Hepatocyte (in vitro differentiated cells): ENCODE measurements at regions not wholly inside any gene's neighbourhood (a gene's known extent, or its start where the extent isn't known, plus 50 kb on each side); places are given as distances from the start of the nearest gene placed in this dataset.
"Not testable (repeated sequence)": the region's sequence is repeated elsewhere in the genome, so short reads cannot be mapped to it uniquely, and the experiment has no call there.

ENCODE experiments used
- DNase-seq: peaks from one replicate; pipeline ENCODE4 v3.0.0-alpha.2; 2016; ENCODE audit warnings: low spot score
- H2AFZ ChIP-seq: fragments of 200-600 bp; sonication (generic); 2 replicates; pipeline ENCODE4 v1.6.0; 2016; ENCODE audit warnings: antibody characterized with exemption, mild to moderate bottlenecking
- H3K27ac ChIP-seq: fragments of 200-600 bp; sonication (generic); 2 replicates; pipeline ENCODE4 v1.5.1; 2016; ENCODE audit warnings: mild to moderate bottlenecking
- H3K27me3 ChIP-seq: fragments of 200-600 bp; sonication (generic); 2 replicates; pipeline ENCODE4 v1.6.1; 2016
- H3K36me3 ChIP-seq: fragments of 200-600 bp; sonication (generic); replicated peaks from 2 replicates; pipeline ENCODE4 v1.5.1; 2016; ENCODE audit warnings: low read depth; ENCODE audit not compliant: insufficient read depth
- H3K4me1 ChIP-seq: fragments of 200-600 bp; sonication (generic); 2 replicates; pipeline ENCODE4 v1.5.1; 2016; ENCODE audit warnings: mild to moderate bottlenecking, moderate library complexity; ENCODE audit not compliant: insufficient read depth
- H3K4me2 ChIP-seq: fragments of 200-600 bp; sonication (generic); 2 replicates; pipeline ENCODE4 v1.6.0; 2016
- H3K4me3 ChIP-seq: fragments of 200-600 bp; sonication (generic); 2 replicates; pipeline ENCODE4 v1.5.1; 2016; ENCODE audit warnings: mild to moderate bottlenecking
- H3K79me2 ChIP-seq: fragments of 200-600 bp; sonication (generic); 2 replicates; pipeline ENCODE4 v1.6.0; 2017; ENCODE audit warnings: mild to moderate bottlenecking
- H3K9me2 ChIP-seq: fragments of 200-600 bp; sonication (generic); replicated peaks from 2 replicates; pipeline ENCODE4 v1.6.0; 2017; ENCODE audit warnings: mild to moderate bottlenecking; ENCODE audit not compliant: insufficient read depth
- H3K9me3 ChIP-seq: fragments of 200-600 bp; sonication (generic); 2 replicates; pipeline ENCODE4 v1.5.1; 2016; ENCODE audit warnings: low read depth, mild to moderate bottlenecking
- H4K20me1 ChIP-seq: fragments of 200-600 bp; sonication (generic); 2 replicates; pipeline ENCODE4 v1.6.0; 2016; ENCODE audit warnings: mild to moderate bottlenecking; ENCODE audit not compliant: insufficient read depth, poor library complexity, severe bottlenecking
- WGBS: methylation state at CpG from one replicate; pipeline ENCODE4 v1.1.6; 2016; ENCODE audit warnings: low lambda C conversion rate; ENCODE audit errors: missing lambda C conversion rate; 5-methylcytosine and 5-hydroxymethylcytosine counted together

GRCh38 chr2:91597436-91597835, 2906.0 kb downstream of the RPIA start:
- not testable (repeated sequence) for DNase-seq, H3K4me3 ChIP-seq, H3K9me2 ChIP-seq, H3K27ac ChIP-seq, H3K27me3 ChIP-seq, H3K4me1 ChIP-seq, H4K20me1 ChIP-seq, H3K4me2 ChIP-seq, H2AFZ ChIP-seq, H3K36me3 ChIP-seq, H3K79me2 ChIP-seq
- 51% methylated on average over 7 of the region's 7 CpGs for WGBS
- peaks cover 13% of the 10 kb centered on the region for H3K9me3 ChIP-seq

- WGBS = 85% methylated on average over 4 of the region's 4 CpGs
Observed at GRCh38 chr2:91598519-91598918, 2907.0 kb downstream of the RPIA start.

GRCh38 chr2:91599000-91599399, 2907.5 kb downstream of the RPIA start:
- H3K27me3 ChIP-seq, H3K4me3 ChIP-seq, H2AFZ ChIP-seq, H4K20me1 ChIP-seq, H3K36me3 ChIP-seq, H3K9me2 ChIP-seq, H3K79me2 ChIP-seq, H3K27ac ChIP-seq, H3K4me2 ChIP-seq, H3K4me1 ChIP-seq, DNase-seq: not testable (repeated sequence)
- peaks cover 19% of the 10 kb centered on the region for H3K9me3 ChIP-seq
- WGBS = 53% methylated on average over 6 of the region's 6 CpGs

More at GRCh38 chr2:91598519-91598918, 2907.0 kb downstream of the RPIA start:
- DNase-seq, H3K36me3 ChIP-seq, H3K79me2 ChIP-seq, H3K4me3 ChIP-seq, H3K27ac ChIP-seq, H3K9me2 ChIP-seq, H3K27me3 ChIP-seq, H3K4me1 ChIP-seq, H3K4me2 ChIP-seq, H2AFZ ChIP-seq, H4K20me1 ChIP-seq: not testable (repeated sequence)
- peaks cover 19% of the 10 kb centered on the region for H3K9me3 ChIP-seq

GRCh38 chr2:91602860-91603259, 2911.4 kb downstream of the RPIA start:
- not testable (repeated sequence) for H2AFZ ChIP-seq, H3K4me1 ChIP-seq, H4K20me1 ChIP-seq, H3K4me3 ChIP-seq, H3K4me2 ChIP-seq, H3K27me3 ChIP-seq, H3K9me2 ChIP-seq, DNase-seq, H3K36me3 ChIP-seq, H3K27ac ChIP-seq, H3K79me2 ChIP-seq
- WGBS = 62% methylated on average over 1 of the region's 1 CpG
- H3K9me3 ChIP-seq = peaks cover 19% of the 10 kb centered on the region

- not testable (repeated sequence) for H3K9me2 ChIP-seq, H3K27me3 ChIP-seq, H2AFZ ChIP-seq, H3K4me1 ChIP-seq, H3K79me2 ChIP-seq, H3K4me2 ChIP-seq, H4K20me1 ChIP-seq, DNase-seq, H3K27ac ChIP-seq, H3K36me3 ChIP-seq, H3K4me3 ChIP-seq
- H3K9me3 ChIP-seq = peaks cover 12% of the 10 kb centered on the region
- WGBS = 51% methylated on average over 2 of the region's 3 CpGs
Observed at GRCh38 chr2:91603996-91604395, 2912.5 kb downstream of the RPIA start.

- not testable (repeated sequence) for H2AFZ ChIP-seq, H3K79me2 ChIP-seq, H4K20me1 ChIP-seq, H3K36me3 ChIP-seq, H3K27ac ChIP-seq, H3K4me1 ChIP-seq, DNase-seq, H3K9me2 ChIP-seq, H3K27me3 ChIP-seq, H3K4me3 ChIP-seq, H3K4me2 ChIP-seq, H3K9me3 ChIP-seq
- 76% methylated on average over 3 of the region's 3 CpGs for WGBS
Observed at GRCh38 chr2:91604629-91605028, 2913.2 kb downstream of the RPIA start.

GRCh38 chr2:91623739-91624138, 2932.3 kb downstream of the RPIA start:
- H3K4me3 ChIP-seq, H3K9me2 ChIP-seq, DNase-seq, H2AFZ ChIP-seq, H3K4me2 ChIP-seq, H3K79me2 ChIP-seq, H3K9me3 ChIP-seq, H4K20me1 ChIP-seq, H3K27ac ChIP-seq, H3K36me3 ChIP-seq, H3K27me3 ChIP-seq, H3K4me1 ChIP-seq: not testable (repeated sequence)
- WGBS = 74% methylated on average over 7 of the region's 7 CpGs

- H3K4me1 ChIP-seq, H3K9me3 ChIP-seq, H3K36me3 ChIP-seq, H3K27me3 ChIP-seq, H3K4me3 ChIP-seq, H2AFZ ChIP-seq, H3K9me2 ChIP-seq, H3K79me2 ChIP-seq, DNase-seq, H3K27ac ChIP-seq, H4K20me1 ChIP-seq, H3K4me2 ChIP-seq: not testable (repeated sequence)
- WGBS = 69% methylated on average over 7 of the region's 11 CpGs
Observed at GRCh38 chr2:91628471-91628870, 2937.0 kb downstream of the RPIA start.

GRCh38 chr2:91657193-91657592, 2965.7 kb downstream of the RPIA start:
- not testable (repeated sequence) for DNase-seq, H3K79me2 ChIP-seq, H3K4me1 ChIP-seq, H3K4me3 ChIP-seq, H2AFZ ChIP-seq, H3K4me2 ChIP-seq, H3K27me3 ChIP-seq, H3K36me3 ChIP-seq, H3K27ac ChIP-seq, H3K9me2 ChIP-seq, H3K9me3 ChIP-seq, H4K20me1 ChIP-seq
- no CpG with 5 or more reads among the region's 17 CpGs for WGBS
